Cardiac fibroblast (primary cell): ENCODE measurements at regions not wholly inside any gene's neighbourhood (a gene's known extent, or its start where the extent isn't known, plus 50 kb on each side); places are given as distances from the start of the nearest gene placed in this dataset.
"Not testable (repeated sequence)": the region's sequence is repeated elsewhere in the genome, so short reads cannot be mapped to it uniquely, and the experiment has no call there.

Experiments used
- DNase-seq, 2 donors: peaks; one replicate each; pipeline versions ENCODE4 v3.0.0 to v3.0.0-alpha.2; 2010; ENCODE audit warnings: low read depth in 2 of 2
- H3K4me3 ChIP-seq, 2 donors: replicated peaks in 1 of 2; 1 replicate in 1 of 2; 2 replicates in 1 of 2; pipeline ENCODE4 v1.5.1; 2011; ENCODE audit warnings: low read depth in 2 of 2, low read length in 2 of 2, mild to moderate bottlenecking in 2 of 2, moderate library complexity in 1 of 2
- TF ChIP-seq, protein P1 (sequence below): IDR thresholded peaks from one replicate; pipeline ENCODE4 v1.5.1; 2011; ENCODE audit warnings: low read depth, mild to moderate bottlenecking, low read length, inconsistent platforms

DNA sequence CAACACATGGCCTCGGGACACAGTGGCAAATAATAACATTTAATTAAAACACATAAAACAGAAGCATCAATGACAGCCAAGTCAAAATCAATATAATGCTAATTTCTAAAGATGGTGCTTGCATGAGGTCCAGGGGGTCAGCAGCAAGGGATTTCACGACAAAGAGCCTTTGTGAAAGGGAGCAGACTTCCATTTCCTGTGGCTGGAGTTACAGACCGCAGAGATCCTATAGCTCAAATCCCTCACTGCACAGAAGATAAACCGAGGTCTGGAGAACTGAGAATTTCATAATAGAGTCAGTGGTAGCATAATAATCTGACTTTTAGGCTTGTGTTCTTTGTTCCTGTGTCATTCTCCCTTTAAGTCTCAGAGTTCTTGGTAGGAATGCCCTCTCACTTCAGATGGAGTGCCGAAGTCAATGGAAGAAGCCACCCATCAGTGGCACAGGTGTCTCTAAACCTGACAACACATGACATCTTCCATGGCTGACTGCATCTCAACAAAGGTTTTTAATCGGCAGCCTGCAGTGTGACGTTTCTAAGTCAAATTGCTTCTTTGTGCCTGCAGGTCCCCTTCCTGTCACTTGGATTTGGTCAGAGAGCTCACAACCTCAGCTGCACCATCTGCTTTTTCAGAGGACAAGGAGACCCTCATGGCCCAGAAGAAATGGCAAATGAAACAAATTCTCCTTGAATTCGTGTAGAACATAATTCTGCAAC lies 67.4 kb downstream of the CARTPT start:
- TF ChIP-seq, protein P1, sequence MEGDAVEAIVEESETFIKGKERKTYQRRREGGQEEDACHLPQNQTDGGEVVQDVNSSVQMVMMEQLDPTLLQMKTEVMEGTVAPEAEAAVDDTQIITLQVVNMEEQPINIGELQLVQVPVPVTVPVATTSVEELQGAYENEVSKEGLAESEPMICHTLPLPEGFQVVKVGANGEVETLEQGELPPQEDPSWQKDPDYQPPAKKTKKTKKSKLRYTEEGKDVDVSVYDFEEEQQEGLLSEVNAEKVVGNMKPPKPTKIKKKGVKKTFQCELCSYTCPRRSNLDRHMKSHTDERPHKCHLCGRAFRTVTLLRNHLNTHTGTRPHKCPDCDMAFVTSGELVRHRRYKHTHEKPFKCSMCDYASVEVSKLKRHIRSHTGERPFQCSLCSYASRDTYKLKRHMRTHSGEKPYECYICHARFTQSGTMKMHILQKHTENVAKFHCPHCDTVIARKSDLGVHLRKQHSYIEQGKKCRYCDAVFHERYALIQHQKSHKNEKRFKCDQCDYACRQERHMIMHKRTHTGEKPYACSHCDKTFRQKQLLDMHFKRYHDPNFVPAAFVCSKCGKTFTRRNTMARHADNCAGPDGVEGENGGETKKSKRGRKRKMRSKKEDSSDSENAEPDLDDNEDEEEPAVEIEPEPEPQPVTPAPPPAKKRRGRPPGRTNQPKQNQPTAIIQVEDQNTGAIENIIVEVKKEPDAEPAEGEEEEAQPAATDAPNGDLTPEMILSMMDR = no peak
- DNase-seq = no peak

DNA sequence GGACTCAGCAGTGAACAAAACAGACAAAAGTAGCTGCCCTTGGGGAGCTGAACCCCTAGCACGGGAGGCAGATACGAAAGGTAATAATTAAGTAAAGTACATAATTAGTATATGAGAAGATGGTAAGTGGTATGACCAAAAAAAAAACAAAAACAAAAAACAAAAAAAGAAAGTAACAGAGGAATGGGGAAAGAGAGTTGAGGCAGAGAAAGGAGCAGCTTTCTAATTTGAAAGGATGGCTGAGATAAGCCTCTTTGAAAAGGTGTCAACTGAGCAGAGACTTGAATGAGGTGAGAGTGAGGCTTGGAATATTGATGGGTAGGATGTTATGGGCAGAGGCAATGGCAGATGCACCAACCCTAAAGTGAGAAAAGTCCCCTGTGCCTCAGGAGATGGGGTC lies 69.7 kb downstream of the CARTPT start:
- no peak for DNase-seq
- TF ChIP-seq, protein P1 = no peak
- H3K4me3 ChIP-seq = no peak overlapping the region

More for the DNA sequence above, 67.4 kb downstream of the CARTPT start:
- no peak overlapping the region for H3K4me3 ChIP-seq

DNA sequence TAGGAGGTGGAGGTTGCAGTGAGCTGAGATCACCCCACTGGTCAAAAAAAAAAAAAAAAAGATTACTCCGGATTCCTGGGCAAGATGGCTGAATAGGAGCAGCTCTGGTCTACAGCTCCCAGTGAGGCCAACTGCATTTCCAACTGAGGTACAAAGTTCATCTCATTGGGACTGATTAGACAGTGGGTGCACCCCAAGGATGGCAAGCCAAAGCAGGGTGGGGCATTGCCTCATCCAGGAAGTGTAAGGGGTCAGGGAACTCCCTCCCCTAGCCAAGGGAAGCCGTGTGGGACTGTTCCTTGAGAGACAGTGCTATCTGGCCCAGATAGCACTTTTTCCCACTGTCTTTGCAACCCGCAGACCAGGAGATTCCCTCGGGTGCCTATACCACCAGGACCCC lies 70.7 kb downstream of the CARTPT start:
- H3K4me3 ChIP-seq = no peak overlapping the region
- DNase-seq = no peak
- TF ChIP-seq, protein P1 = no peak

DNA sequence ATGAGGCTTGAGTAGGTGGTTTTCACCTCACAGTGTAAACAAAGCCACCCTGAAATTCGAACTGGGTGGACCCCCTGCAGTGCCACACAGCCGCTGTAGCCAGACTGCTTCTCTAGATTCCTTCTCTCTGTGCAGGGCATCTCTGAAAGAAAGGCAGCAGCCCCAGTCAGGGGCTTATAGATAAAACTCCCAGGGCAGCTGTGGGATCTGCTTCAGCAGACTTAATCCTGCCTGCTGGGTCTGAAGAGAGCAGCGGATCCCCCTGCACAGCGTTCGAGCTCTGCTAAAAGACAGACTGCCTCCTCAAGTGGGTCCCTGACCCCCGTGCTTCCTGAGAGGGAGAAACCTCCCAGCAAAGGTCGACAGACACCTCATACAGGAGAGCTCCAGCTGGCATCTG lies 71.4 kb downstream of the CARTPT start:
- H3K4me3 ChIP-seq = no peak overlapping the region
- TF ChIP-seq, protein P1 = no peak
- no peak for DNase-seq

DNA sequence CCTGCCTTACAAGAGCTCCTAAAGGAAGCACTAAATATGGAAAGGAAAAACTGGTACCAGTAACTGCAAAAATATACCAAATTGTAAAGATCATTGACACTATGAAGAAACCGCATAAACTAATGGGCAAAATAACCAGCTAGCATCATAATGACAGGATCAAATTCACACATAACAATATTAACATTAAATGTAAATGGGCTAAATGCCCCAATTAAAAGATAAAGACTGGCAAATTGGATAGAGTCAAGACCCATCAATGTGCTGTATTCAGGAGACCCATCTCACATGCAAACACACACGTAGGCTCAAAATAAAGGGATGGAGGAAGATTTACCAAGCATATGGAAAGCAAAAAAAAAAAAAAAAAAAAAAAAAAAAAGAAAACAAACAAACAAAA lies 73.0 kb downstream of the CARTPT start:
- H3K4me3 ChIP-seq, DNase-seq: not testable (repeated sequence)

DNA sequence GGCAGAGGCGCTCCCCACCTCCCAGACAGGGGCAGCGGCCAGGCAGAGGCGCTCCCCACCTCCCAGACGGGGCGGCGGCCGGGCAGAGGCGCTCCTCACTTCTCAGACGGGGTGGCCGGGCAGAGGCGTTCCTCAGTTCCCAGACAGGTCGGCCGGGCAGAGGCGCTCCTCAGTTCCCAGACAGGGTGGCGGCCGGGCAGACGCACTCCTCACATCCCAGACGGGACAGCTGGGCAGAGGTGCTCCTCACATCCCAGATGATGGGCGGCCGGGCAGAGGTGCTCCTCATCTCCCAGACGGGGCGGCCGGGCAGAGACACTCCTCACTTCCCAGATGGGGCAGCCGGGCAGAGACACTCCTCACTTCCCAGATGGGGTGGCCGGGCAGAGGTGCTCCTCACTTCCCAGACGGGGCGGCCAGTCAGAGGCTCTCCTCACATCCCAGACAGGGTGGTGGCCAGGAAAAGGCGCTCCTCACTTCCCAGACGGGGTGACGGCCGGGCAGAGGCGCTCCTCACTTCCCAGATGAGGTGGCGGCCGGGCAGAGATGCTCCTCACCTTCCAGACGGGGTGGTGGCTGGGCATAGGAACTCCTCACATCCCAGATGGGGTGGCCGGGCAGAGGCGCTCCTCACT lies 75.1 kb downstream of the CARTPT start:
- TF ChIP-seq, protein P1 = no peak
- no peak overlapping the region for H3K4me3 ChIP-seq
- no peak for DNase-seq

DNA sequence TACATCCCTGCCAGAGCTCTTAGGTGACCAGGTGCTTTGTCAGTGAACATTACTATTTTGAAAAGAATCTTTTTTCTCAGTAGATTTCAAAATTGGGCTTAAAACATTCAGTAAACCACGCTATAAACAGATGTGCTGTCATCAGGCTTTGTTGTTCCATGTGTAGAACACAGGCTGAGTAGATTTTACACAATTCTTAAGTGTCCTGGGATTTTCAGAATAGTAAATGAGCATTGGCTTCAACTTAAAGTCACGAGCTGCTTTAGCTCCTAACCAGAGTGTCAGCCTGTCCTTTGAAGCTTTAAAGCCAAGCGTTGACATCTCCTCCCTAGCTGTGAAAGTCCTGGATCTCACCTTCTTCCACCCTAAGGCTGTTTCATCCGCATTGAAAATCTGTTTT lies 83.6 kb downstream of the CARTPT start:
- H3K4me3 ChIP-seq = no peak overlapping the region
- TF ChIP-seq, protein P1 = no peak
- DNase-seq = no peak
